Right lobe of liver (tissue), 4 donors: ENCODE measurements at regions not wholly inside any gene's neighbourhood (a gene's known extent, or its start where the extent isn't known, plus 50 kb on each side); places are given as distances from the start of the nearest gene placed in this dataset.

ENCODE experiments used
- POLR2A ChIP-seq: fragments of 450-650 bp; IDR thresholded peaks from one replicate; pipeline ENCODE4 v1.6.1; 2017; ENCODE audit warnings: antibody characterized with exemption, mild to moderate bottlenecking
- TF ChIP-seq, protein P1 (sequence below), 4 donors: fragments of 200-600 bp in 3 of 4; fragments of 450-650 bp in 1 of 4; IDR thresholded peaks; one replicate each; pipeline versions ENCODE4 v1.5.1 to v1.8.0; 2016 to 2022; ENCODE audit warnings: antibody characterized with exemption in 4 of 4, mild to moderate bottlenecking in 2 of 4
- donor health status: DM: no; HTN: no; CAD: no.
- donor health status: DM: no; HTN: no; CAD: no.
- donor health status: DM: no; HTN: yes; CAD: no.

DNA sequence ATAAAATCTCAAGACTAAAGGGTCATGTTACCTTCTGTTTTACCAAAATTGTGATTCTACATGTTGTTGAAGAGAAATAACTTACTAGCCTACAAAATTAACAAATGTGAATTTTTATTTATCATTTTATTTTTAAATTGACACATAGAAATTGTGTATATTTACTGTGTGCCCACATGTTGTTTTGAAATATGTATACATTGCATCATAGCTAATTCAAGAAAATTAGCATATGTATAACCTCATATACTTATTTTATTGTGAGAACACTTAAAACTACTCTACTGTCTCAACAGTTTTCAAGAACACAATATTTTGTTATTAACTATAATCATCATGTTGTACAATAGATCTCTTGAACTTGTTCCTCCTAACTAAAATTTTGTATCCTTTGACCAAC lies 177.8 kb downstream of the EPM2A start:
- TF ChIP-seq, protein P1, sequence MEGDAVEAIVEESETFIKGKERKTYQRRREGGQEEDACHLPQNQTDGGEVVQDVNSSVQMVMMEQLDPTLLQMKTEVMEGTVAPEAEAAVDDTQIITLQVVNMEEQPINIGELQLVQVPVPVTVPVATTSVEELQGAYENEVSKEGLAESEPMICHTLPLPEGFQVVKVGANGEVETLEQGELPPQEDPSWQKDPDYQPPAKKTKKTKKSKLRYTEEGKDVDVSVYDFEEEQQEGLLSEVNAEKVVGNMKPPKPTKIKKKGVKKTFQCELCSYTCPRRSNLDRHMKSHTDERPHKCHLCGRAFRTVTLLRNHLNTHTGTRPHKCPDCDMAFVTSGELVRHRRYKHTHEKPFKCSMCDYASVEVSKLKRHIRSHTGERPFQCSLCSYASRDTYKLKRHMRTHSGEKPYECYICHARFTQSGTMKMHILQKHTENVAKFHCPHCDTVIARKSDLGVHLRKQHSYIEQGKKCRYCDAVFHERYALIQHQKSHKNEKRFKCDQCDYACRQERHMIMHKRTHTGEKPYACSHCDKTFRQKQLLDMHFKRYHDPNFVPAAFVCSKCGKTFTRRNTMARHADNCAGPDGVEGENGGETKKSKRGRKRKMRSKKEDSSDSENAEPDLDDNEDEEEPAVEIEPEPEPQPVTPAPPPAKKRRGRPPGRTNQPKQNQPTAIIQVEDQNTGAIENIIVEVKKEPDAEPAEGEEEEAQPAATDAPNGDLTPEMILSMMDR (IDR thresholded peaks at IDR 0.05), result no peak
- no peak for TF ChIP-seq POLR2A
